HepG2 (cell line): ENCODE measurements at regions not wholly inside any gene's neighbourhood (a gene's known extent, or its start where the extent isn't known, plus 50 kb on each side); places are given as distances from the start of the nearest gene placed in this dataset.

Experiments
- ATAC-seq: fragments of 200-7000 bp; cut with Tn5 transposase; 3 replicates; pipeline ENCODE4 v1.9.1; 2020; ENCODE audit warnings: mild to moderate bottlenecking, moderate library complexity
- BruUV-seq: library from RNA; stranded (reverse); fragments of 400-500 nt; replicated peaks from 2 replicates; lab custom pipeline; 2021; lab: Mats Ljungman, UMichigan
- CTCF ChIA-PET: fragments of 300-600 bp; formaldehyde crosslinking; extraction: SDS; loops from one replicate; lab custom pipeline; 2021; ENCODE audit warnings: low total read pairs, inconsistent platforms, low intra/inter-chr PET ratio; lab: Yijun Ruan, JAX
- POLR2A ChIA-PET: fragments of 350-600 bp; sonication (Branson Sonifier 250); formaldehyde crosslinking; loops from one replicate; lab custom pipeline; 2020; ENCODE audit warnings: antibody characterized with exemption, inconsistent platforms; lab: Yijun Ruan, JAX
- DNase-seq: peaks from one replicate; pipeline ENCODE4 v3.0.0-alpha.2; 2015; ENCODE audit warnings: low spot score
- FAIRE-seq: peaks from 3 replicates; lab custom pipeline; 2011; peaks lifted over from hg19 to GRCh38; lab: Jason Lieb, UNC
- H2AFZ ChIP-seq: one replicate; pipeline ENCODE4 v1.6.1; 2011; ENCODE audit warnings: low read length, inconsistent platforms
- H3K27ac ChIP-seq: fragments of 300-600 bp; 3 replicates; pipeline ENCODE4 v1.8.0; 2011; ENCODE audit warnings: mixed run types, mild to moderate bottlenecking, mixed read lengths, low read length, inconsistent platforms; ENCODE audit not compliant: insufficient read depth; ENCODE audit errors: extremely low read length
- H3K27me3 ChIP-seq, 2 experiments: fragments of 200-600 bp in 1 of 2; 2 replicates in 1 of 2; 3 replicates in 1 of 2; pipeline versions ENCODE4 v1.6.0 to v1.8.0; 2011; ENCODE audit warnings: low read length in 2 of 2, mild to moderate bottlenecking in 2 of 2, moderate library complexity in 2 of 2, inconsistent platforms in 1 of 2; ENCODE audit not compliant: insufficient read depth in 2 of 2, control insufficient read depth in 1 of 2
- H3K36me3 ChIP-seq, 2 experiments: fragments of 200-600 bp in 1 of 2; replicated peaks in 1 of 2; 2 replicates in 1 of 2; 3 replicates in 1 of 2; pipeline versions ENCODE4 v1.5.1 to v1.8.0; 2011; ENCODE audit warnings: low read length in 2 of 2, inconsistent platforms in 1 of 2; ENCODE audit not compliant: insufficient read depth in 2 of 2, control insufficient read depth in 1 of 2
- H3K4me1 ChIP-seq: 2 replicates; pipeline ENCODE4 v1.5.1; 2012; ENCODE audit warnings: low read length, inconsistent platforms; ENCODE audit not compliant: insufficient read depth
- H3K4me2 ChIP-seq: 2 replicates; pipeline ENCODE4 v1.6.0; 2011; ENCODE audit warnings: low read depth, low read length, inconsistent platforms
- H3K4me3 ChIP-seq, 3 experiments: fragments of 200-600 bp in 1 of 3; sonication (generic), shearing (Covaris generic) in 1 of 3; replicated peaks in 1 of 3; 2 replicates each; pipeline ENCODE4 v1.5.1; 2011 to 2016; ENCODE audit warnings: low read length in 3 of 3, inconsistent platforms in 2 of 3, low read depth in 2 of 3, mild to moderate bottlenecking in 2 of 3, control low read depth in 1 of 3, mixed read lengths in 1 of 3; ENCODE audit not compliant: insufficient read depth in 1 of 3
- H3K79me2 ChIP-seq: one replicate; pipeline ENCODE4 v1.6.1; 2011; ENCODE audit warnings: low read length, inconsistent platforms; ENCODE audit not compliant: insufficient read depth
- H3K9ac ChIP-seq: 2 replicates; pipeline ENCODE4 v1.6.0; 2011; ENCODE audit warnings: mild to moderate bottlenecking, low read depth, low read length, inconsistent platforms; ENCODE audit not compliant: insufficient read depth
- H3K9me3 ChIP-seq: 2 replicates; pipeline ENCODE4 v1.5.1; 2012; ENCODE audit warnings: mild to moderate bottlenecking, low read length
- H4K20me1 ChIP-seq: 2 replicates; pipeline ENCODE4 v1.6.0; 2011; ENCODE audit warnings: inconsistent platforms, mild to moderate bottlenecking, low read length, moderate library complexity; ENCODE audit not compliant: insufficient read depth
- BHLHE40 ChIP-seq: IDR thresholded peaks from 2 replicates; pipeline ENCODE4 v1.6.1; 2011; ENCODE audit warnings: low read length, improper control_type of control experiment
- CHD2 ChIP-seq: IDR thresholded peaks from 2 replicates; pipeline ENCODE4 v1.6.1; 2011; ENCODE audit warnings: low read depth, low read length, improper control_type of control experiment
- HHEX ChIP-seq: IDR thresholded peaks from 2 replicates; pipeline ENCODE4 v1.6.1; 2016; ENCODE audit warnings: control low read depth
- ISL2 ChIP-seq: sonication (generic); formaldehyde crosslinking; IDR thresholded peaks from 2 replicates; pipeline ENCODE4 v1.5.0; 2020; ENCODE audit warnings: missing genetic modification reagents
- KDM4B ChIP-seq: sonication (generic); formaldehyde crosslinking; IDR thresholded peaks from 2 replicates; pipeline ENCODE4 v1.4.0; 2020; ENCODE audit warnings: missing genetic modification reagents
- KDM5A ChIP-seq: fragments of 200-600 bp; sonication (generic); IDR thresholded peaks from 2 replicates; pipeline ENCODE4 v1.7.0; 2018; ENCODE audit warnings: antibody characterized with exemption, mild to moderate bottlenecking, low read length, borderline replicate concordance
- MED1 ChIP-seq: sonication (generic); formaldehyde crosslinking; IDR thresholded peaks from 2 replicates; pipeline ENCODE4 v1.4.0; 2020; ENCODE audit warnings: missing genetic modification reagents
- MIER3 ChIP-seq: IDR thresholded peaks from 2 replicates; pipeline ENCODE4 v1.6.1; 2016; ENCODE audit warnings: missing compliant biosample characterization, borderline replicate concordance
- MXD3 ChIP-seq: IDR thresholded peaks from 2 replicates; pipeline ENCODE4 v1.6.1; 2016; ENCODE audit warnings: mild to moderate bottlenecking, missing biosample characterization, missing genetic modification reagents
- MYC ChIP-seq: sonication (generic); formaldehyde crosslinking; IDR thresholded peaks from 2 replicates; pipeline ENCODE4 v1.9.0; 2021; ENCODE audit warnings: missing genetic modification reagents, borderline replicate concordance
- RBFOX2 ChIP-seq: fragments of 200-400 bp; formaldehyde crosslinking; IDR thresholded peaks from 2 replicates; pipeline ENCODE4 v1.6.1; 2017; ENCODE audit warnings: low read depth, mild to moderate bottlenecking, low read length
- RFX3 ChIP-seq: IDR thresholded peaks from 2 replicates; pipeline ENCODE4 v1.6.1; 2016; ENCODE audit warnings: missing biosample characterization, missing genetic modification reagents
- SOX6 ChIP-seq, 2 experiments: fragments of 450-650 bp in 1 of 2; sonication (generic) in 1 of 2; formaldehyde crosslinking in 1 of 2; IDR thresholded peaks; 2 replicates each; pipeline versions ENCODE4 v1.4.0 to v1.6.1; 2017 to 2020; ENCODE audit warnings: antibody characterized with exemption in 1 of 2, mild to moderate bottlenecking in 1 of 2, missing genetic modification reagents in 1 of 2
- SRSF4 ChIP-seq: fragments of 200-400 bp; formaldehyde crosslinking; IDR thresholded peaks from one replicate; pipeline ENCODE4 v1.6.1; 2018; ENCODE audit warnings: mild to moderate bottlenecking, low read depth, low read length, moderate library complexity; ENCODE audit not compliant: poor library complexity, severe bottlenecking
- TIGD3 ChIP-seq: sonication (generic); formaldehyde crosslinking; IDR thresholded peaks from 2 replicates; pipeline ENCODE4 v1.5.1; 2020; ENCODE audit warnings: mild to moderate bottlenecking, missing genetic modification reagents, borderline replicate concordance
- ZC3H4 ChIP-seq: sonication (generic); formaldehyde crosslinking; IDR thresholded peaks from 2 replicates; pipeline ENCODE4 v1.4.0; 2020; ENCODE audit warnings: missing genetic modification reagents, borderline replicate concordance
- ZNF264 ChIP-seq: sonication (generic); formaldehyde crosslinking; IDR thresholded peaks from 2 replicates; pipeline ENCODE4 v1.4.0; 2020; ENCODE audit warnings: missing genetic modification reagents
- ZNF367 ChIP-seq: sonication (generic); formaldehyde crosslinking; IDR thresholded peaks from 2 replicates; pipeline ENCODE4 v1.4.0; 2020; ENCODE audit warnings: missing genetic modification reagents, borderline replicate concordance
- ZNF777 ChIP-seq: sonication (generic); formaldehyde crosslinking; IDR thresholded peaks from 2 replicates; pipeline ENCODE4 v1.4.0; 2020; ENCODE audit warnings: missing genetic modification reagents
- WGBS: methylation state at CpG from one replicate; pipeline ENCODE4 v1.1.6; 2017; ENCODE audit warnings: low lambda C conversion rate; 5-methylcytosine and 5-hydroxymethylcytosine counted together
- in situ Hi-C: cut with HindIII; loops from 2 replicates; pipeline ENCODE4 v1.10.0; 2017; ENCODE audit warnings: low pct_unique_long_range_greater_than_20kb; ENCODE audit not compliant: extremely low pct_ligation_motif_present
- intact Hi-C: fragments of 100-400 bp; cut with micrococcal nuclease; formaldehyde crosslinking; loops from one replicate; pipeline ENCODE4 v1.10.0; 2022; ENCODE audit not compliant: unreplicated experiment

- TF ChIP-seq KDM5A, result no peak
- TF ChIP-seq KDM4B (CRISPR knock-in tag), result no peak
- no peak for TF ChIP-seq RBFOX2
Observed at GRCh38 chr9:85142968-85143367, 473.4 kb downstream of the NTRK2 start (continued).

GRCh38 chr9:85142496-85142911, 473.0 kb downstream of the NTRK2 start:
- ChIA-PET CTCF (interaction anchor here (1.1 kb wide), 1 partner anchor 745 kb away, joined by 4 read pairs; no protein-coding TSS in a partner anchor), POLR2A (no interaction called here)
- no peak overlapping the region for H3K9ac ChIP-seq
- FAIRE-seq (no peak), DNase-seq (no peak), ATAC-seq (no peak)
- no peak overlapping the region for H3K4me2 ChIP-seq
- H3K36me3 ChIP-seq, result no peaks in the 10 kb centered on the region
- H3K27me3 ChIP-seq, result no peaks in the 10 kb centered on the region
- in situ Hi-C loops (no loop called here), intact Hi-C loops (no loop called here)
- H3K79me2 ChIP-seq, result no peaks in the 10 kb centered on the region
- no peaks in the 10 kb centered on the region for H3K9me3 ChIP-seq
- BruUV-seq, result no TSS peak
- H3K27ac ChIP-seq, result no peak overlapping the region
- no peak overlapping the region for H3K4me3 ChIP-seq
- H3K4me1 ChIP-seq, result no peaks in the 10 kb centered on the region
- TF ChIP-seq HHEX (CRISPR knock-in tag), result no peak
- TF ChIP-seq ZNF264 (CRISPR knock-in tag), result no peak
- TF ChIP-seq ISL2 (CRISPR knock-in tag), result no peak
- no peak for TF ChIP-seq TIGD3 (CRISPR knock-in tag)
- no peak for TF ChIP-seq SRSF4
- TF ChIP-seq ZC3H4 (CRISPR knock-in tag), result no peak
- TF ChIP-seq MXD3, result no peak
- no peak for TF ChIP-seq RFX3
- TF ChIP-seq BHLHE40, result no peak
- no peak for TF ChIP-seq ZNF367 (CRISPR knock-in tag)
- no peak for TF ChIP-seq CHD2
- no peak for TF ChIP-seq SOX6 (IDR thresholded peaks at IDR 0.05)
- TF ChIP-seq SOX6 (CRISPR knock-in tag; IDR thresholded peaks at IDR 0.05), result no peak
- TF ChIP-seq ZNF777 (CRISPR knock-in tag), result no peak
- no peak for TF ChIP-seq MIER3 (CRISPR knock-in tag)
- no peak for TF ChIP-seq MYC (CRISPR knock-in tag)
- no peak for TF ChIP-seq MED1 (CRISPR knock-in tag)
- WGBS, result 25% methylated on average over 4 of the region's 4 CpGs
- H2AFZ ChIP-seq, result no peak overlapping the region
- H4K20me1 ChIP-seq, result no peaks in the 10 kb centered on the region
